ENCODE measurements at regions not wholly inside any gene's neighbourhood (a gene's known extent, or its start where the extent isn't known, plus 50 kb on each side); places are given as distances from the start of the nearest gene placed in this dataset.

DNA sequence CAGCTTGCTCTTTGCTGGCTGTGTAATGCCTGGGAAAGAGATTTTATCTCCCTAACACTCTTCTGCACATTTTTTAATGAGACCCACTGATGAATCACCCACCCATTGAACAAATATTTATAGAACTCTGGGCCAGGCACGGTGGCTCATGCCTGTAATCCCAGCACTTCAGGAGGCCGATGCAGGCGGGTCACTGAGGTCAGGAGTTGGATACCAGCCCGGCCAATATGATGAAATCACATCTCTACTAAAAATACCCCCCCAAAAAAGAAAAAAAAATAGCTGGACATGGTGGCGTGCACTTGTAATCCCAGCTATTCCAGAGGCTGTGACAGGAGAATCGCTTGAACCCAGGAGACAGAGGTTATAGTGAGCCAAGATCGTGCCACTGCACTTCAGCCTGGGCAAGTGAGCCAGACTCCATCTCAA, 82.1 kb upstream of the SIRPA start:
- intact Hi-C loops (cut with DNase I), result no loop called here
- no peak for DNase-seq

DNA sequence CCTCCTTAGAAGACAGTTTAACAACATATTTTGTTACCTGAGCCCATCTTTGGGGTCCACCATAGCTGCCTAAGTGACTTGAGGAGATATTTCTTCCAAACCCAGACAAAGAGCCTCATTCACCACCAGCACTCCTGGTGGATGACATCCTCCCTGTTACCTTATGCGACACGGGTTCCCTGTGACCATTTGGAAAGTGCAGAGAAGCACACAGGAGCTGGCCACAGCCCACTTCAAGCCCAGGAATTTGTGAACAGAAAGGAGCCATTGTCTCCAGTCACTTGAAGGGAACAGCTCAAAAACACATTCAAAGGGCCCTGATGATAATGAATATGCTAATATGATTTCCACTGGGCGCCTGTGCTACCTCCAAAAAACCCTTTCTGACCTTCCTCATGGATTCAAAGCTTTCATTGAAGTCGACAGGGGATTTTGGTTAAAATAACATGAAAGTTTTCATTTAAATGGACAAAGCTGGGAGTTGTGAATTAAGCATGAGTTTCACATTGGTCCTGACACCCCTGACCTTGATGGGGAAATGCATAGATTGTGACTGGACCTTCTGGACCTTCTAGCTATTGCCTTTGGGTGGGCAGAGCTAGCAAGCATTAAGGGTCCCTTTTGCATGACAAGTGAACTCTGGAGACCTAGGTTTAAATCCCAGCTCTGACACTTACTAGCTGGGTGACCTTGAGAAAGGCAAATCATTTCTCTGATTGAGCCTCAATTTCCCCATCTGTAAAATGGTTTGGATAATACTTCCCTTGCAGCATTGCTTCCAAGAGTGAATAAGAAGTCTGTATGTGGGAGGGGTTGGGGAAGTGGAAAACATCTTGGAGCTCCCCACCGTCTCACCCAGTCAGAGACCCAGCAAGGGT, 83.3 kb upstream of the SIRPA start:
- DNase-seq, result no peak
- intact Hi-C loops (cut with DNase I), result no loop called here

DNA sequence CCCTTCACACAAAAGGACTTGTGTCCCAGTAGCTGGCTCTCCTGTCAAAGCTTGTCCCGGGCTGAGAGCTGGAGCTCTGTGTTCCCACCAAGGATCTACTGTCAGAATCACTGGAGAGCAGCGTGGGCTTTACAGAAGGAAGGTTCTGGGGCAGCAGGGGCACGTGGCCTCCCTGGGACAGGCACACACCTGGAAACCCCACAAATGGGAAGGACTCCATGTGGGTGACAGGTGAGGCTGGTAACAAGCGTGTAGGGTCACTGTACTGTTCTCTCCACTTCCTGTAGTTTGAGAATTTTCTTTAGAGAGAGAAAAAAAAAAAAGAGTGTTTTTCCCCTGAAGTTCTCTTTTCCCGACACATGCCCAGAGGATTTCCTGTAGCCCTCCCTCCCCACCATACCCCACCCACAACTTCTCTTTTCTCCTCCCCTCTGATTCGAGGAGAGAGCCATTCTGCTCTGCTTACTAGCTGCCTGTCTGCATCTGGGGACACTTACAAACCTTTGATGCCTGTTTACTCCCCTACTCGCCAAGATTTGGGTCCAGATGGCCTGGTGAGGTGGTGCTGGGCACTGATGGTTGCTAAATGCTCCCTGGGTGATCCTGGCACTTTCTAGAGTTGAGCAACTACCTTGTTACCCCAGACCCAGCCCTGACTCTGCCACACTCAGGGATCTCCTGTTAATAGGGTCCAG, 84.1 kb upstream of the SIRPA start:
- intact Hi-C loops (cut with DNase I), result no loop called here
- peak in 5 of 10 donors; percentile 56 to 90 (median 81) for DNase-seq

DNA sequence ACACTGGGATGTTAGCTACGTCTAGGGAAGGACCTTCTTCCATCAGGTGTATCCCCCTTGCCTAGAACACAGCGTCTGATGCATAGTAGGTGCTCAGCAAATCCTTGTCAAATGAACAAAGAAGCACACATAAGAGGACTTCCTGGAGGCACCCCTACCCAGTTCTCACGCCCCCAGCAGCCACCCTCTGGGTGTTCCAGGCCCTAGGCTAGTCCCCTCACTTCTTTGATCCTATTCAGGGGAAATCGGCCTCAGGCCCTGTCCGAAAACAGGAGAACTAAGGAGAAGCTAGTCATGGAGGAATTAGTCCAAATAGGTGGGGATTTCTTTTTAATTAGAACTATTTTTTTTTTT, 84.7 kb upstream of the SIRPA start:
- intact Hi-C loops (cut with DNase I), result no loop called here

DNA sequence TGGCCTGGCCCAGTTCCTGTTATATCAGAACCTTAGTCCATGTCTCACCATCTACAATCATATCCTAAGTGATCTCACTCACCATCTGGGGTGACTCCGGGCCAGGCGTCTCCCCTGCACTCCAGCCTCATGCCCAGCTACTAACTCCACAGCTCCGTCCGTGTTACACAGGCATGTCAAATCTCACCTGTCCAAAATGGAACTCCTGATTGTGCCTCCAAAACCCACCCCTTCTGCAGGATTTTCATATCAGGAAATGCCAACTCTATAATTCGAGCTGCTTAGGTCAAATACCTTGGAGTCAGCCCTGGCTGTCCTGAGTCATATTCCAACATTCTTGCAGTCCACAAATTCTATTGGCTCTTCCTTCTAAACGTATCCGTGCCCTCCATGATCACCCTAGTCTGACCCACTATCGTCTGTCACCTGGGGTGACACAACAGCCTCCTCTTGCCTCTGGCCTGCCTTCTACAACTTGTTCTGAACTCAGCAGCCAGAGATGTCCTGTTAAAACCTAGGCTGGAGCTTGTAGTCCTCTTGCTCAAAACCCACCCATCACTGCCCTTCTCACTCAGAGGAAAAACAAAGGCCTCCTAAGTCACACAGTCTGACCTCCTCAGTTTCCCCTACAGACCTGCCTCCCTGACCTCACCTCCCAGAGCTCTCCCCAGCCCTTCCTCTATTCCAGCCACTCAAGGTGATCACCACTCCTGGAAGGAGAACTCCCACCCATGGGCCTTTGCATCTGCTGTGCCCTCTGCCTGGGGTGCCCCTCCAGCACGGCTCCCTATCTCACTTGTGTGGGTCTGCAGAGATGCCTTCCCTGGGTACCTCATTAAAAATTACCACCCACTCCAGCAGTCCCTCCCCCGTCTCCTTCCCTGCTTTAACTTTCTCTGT, 85.3 kb upstream of the SIRPA start:
- peak in 1 of 10 donors; percentile 59 for DNase-seq
- intact Hi-C loops (cut with DNase I), result no loop called here

More for the DNA sequence above, 84.7 kb upstream of the SIRPA start:
- no peak for DNase-seq

DNA sequence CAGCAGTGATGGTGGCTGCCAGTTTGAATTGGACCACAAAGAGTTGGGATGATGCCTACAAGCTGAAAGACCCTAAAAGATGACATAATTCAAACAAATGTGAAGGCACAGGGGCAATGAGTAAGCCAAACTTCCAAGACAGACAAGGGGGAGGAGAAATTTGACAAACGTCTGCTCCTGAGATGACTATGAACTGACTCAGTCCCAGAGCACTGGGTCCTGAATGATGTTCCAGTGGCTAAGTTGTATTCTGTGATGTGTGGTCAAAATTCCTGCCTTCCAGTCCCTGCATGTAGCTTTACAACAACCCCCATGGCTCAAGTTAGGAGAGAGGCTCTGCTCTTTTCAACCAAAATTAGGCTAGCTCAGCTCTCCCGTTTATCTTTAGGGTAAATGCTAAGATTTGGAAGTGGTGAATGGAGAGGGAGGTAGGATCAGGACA, 86.1 kb upstream of the SIRPA start:
- DNase-seq, result no peak
- intact Hi-C loops (cut with DNase I), result no loop called here

DNA sequence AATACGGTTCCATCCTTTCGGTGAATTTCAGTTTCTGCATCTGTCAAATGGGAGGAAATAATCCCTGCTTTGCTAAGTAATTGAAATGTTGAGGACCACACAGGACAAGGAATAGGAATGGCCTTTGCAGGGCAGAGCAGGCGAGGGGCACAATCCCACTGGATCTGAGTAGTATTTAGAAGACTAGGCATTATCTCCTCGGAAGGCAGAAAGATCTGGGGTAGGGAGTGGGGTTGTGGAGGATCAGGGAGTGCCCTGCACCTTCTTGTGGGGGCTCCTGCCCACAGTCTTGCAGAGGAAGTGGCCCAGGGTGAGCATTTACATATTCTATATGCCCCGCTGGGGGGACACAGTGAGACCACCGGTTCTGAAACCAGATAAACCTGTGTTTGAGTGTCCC, 87.1 kb upstream of the SIRPA start:
- intact Hi-C loops (cut with DNase I), result no loop called here
- DNase-seq, result no peak

DNA sequence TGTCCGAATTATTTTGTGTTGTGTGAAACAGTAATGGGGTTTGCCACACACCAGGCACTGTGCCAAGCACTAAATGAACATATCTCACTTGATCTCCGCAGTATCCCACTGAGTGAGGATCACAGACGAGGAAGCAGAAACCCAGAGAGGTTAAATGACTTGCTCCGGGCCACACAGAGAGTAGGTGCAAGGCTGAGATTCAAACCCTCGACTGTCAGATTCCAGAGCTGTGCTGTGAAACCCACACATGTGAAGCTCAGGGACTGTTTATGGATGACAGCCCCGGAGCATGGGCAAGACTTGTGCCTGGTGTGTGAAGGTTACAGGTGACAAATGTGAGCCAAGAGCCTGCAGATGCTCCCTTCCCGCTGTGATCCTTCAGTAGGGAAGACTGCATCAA, 87.8 kb upstream of the SIRPA start:
- no peak for DNase-seq
- intact Hi-C loops (cut with DNase I), result no loop called here

DNA sequence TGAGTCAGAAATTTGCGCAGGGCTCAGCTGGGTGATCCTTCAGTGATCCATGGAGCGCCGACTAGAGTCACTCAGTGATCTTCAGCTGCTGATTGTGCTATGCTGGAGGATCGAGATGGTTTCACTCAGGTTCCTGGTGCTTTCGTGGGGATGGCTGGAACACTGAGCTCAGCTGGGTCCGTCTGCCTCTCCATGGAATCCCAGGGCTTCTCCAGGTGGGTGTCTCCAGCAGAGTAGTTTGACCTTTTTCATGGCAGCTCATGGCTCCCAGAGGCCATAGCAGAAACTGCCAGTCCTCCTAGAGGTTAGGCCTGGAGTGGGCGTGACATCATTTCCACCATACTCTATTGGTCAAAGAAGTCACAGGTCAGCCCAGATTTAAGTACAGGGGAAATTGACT, 88.8 kb upstream of the SIRPA start:
- intact Hi-C loops (cut with DNase I), result no loop called here
- DNase-seq, result no peak

DNA sequence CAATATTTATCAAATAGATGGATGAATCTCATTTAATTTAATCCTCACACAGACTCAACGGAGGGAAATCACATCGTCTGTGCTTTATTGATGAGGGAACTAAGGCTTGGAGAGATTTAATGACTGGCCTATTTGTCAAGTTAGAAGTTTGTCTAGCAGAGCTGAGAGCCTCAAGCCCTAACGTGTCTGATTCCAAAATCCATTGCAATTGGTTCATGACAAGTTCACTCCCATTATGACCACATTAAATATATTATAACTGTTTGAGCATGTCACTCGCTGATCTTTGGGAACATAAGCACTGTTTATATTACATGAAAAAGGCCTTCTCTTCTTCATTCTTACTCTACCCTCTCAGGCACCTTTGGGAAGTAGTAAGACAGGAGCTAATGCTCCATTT, 89.4 kb upstream of the SIRPA start:
- no peak for DNase-seq
- intact Hi-C loops (cut with DNase I), result no loop called here

DNA sequence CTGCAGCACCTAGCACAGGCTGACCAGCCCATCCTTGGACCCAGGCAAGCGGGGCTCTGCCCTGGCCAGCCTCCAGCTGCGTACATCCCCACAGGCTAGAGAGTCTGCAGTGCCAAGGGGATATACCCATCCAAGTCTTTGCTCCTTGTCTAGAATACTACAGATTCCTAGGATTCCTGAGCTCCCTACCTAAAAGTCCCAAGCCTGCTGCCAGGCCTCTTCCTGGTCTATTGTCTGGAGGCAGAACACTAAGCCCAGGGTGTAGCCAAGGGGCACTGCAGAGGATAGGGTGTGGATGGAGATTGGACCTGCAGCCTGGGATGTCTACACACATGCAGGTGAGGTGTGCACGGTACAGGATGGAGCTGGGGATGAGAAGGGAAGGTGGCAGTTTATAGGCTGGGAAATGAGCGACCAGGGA, 90.0 kb upstream of the SIRPA start:
- peak in 1 of 10 donors; percentile 56 for DNase-seq
- intact Hi-C loops (cut with DNase I), result no loop called here

DNA sequence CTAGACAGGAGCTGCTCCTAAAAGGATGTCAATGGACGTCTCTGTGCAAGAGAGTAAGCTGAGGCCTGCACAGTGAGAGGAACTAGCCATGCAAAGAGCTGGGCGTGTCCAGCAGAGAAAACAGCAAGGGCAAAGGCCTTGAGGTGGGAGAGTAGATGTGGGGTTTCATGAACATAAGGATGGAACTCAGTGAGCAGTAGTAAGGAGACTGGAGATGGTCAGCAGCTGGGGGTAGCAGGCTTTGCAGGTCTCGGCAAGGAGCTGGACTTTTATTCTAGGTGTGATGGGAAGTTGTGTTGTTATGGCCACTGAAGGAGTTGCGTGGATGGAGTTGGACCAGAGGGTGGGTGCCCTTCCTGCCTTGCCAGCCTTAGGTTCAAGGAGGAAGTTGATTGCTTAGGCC, 90.7 kb upstream of the SIRPA start:
- DNase-seq, result no peak
- intact Hi-C loops (cut with DNase I), result no loop called here

DNA sequence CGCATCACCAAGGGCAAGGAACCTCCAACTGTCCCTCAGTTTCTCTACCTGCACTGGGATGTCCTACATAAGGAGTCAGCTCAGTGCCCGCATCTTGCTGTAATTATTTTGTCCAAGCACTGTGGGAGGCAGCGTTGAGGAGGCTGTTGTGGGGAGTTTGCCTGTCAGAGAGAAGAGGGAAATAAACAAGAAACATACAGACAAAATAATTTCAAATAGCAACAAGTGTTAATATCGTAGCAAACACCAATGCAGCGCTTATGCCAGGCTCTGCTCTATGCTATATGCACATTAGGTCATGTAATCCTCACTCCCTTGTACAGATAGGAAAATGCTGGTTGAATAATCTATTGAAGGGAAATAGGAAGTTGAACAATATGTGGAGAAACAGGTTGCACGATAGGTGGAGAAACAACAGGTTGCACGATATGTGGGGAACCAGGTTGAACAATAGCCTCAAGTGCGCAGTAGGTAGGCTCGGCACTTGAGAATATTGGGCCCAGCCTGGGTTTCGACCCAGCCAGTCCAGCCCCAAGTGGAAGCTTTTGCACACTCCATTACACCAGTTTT, 91.2 kb upstream of the SIRPA start:
- intact Hi-C loops (cut with DNase I), result loop anchor here (2.0 kb wide), 1 partner anchor 91 kb away; the partner anchor contains the start of gene SIRPA
- DNase-seq, result no peak

DNA sequence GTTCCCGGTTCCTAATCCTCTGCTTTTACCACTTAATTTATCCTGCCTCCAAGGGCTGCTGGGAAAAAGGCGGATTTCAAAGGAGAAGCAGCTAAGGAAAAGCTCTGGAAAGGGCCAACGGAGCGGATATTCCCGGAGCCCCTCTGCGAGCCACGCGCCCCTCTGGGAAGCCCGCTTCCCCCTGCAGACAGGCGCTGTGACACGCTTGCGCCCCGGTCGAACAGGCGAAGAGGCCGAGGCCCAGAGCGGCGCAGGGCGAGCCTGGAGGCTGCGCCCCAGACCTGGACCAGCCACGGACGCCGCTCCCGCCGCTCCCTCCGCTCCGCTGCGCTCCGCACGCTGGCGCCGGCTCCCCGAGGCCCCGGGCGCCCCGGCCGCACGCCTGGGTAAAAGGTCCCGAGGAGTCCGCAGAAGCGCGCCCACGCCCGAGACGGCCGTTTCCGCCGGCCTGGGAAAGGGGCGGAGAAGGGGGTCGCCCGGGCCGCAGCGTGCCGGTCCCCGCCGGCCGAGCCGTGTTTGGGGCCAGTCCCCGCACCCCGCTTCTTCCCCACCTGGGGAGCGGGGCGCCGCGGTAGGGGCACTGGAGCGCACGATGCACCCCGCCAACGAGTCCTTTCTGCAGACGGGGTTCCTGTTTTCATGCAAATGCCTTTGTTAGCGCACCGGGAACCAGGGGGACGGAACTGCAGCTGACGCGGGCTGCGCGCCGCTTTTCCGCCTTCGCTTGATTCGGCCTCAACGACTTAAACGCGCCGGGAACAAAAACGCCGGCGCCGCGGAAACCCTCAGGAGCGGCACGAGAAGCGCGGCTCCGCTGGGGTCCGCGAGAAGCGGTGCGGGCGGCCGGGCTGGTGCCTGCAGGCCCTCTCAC, 91.9 kb upstream of the SIRPA start:
- peak; percentile 55 to 94 (median 70) for DNase-seq
- intact Hi-C loops (cut with DNase I), result loop anchor here (2.0 kb wide), 1 partner anchor 92 kb away; the partner anchor contains the start of gene SIRPA

DNA sequence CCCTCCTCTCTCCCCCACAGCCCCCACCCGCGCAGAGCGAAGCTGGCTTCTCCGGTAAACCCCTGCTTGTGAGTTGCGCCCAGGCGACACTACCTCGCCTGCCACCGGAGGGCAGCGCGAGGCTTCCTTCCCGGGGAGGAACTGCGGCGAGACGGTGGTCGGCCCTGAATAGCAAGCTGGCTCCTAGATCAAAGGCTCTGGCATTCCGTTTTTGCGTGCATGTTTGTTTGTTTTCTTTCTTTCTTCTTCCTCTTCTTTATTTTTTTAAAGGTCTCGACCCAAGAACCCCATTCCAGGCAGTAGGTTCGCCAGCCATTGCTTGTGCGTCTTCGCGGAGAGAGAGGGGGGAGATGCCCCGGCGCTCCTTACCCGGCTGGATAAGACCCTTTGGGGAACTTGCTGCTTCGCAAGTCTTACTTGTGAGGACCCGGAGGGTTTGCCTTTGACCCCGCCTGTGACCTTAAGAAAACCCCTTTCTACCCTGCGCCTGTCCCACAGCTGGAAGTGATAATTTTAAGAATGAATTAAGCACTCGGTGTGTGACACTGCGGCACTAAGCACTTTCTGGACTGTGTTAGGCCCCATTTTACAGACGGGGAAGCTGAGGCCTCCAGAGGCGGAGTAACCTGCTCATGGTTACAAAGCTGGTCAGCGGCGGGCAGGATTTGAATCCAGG, 92.7 kb upstream of the SIRPA start:
- DNase-seq, result peak; percentile 80 to 98 (median 90)
- intact Hi-C loops (cut with DNase I), result loop anchor here (2.0 kb wide), 1 partner anchor 92 kb away; the partner anchor contains the start of gene SIRPA

DNA sequence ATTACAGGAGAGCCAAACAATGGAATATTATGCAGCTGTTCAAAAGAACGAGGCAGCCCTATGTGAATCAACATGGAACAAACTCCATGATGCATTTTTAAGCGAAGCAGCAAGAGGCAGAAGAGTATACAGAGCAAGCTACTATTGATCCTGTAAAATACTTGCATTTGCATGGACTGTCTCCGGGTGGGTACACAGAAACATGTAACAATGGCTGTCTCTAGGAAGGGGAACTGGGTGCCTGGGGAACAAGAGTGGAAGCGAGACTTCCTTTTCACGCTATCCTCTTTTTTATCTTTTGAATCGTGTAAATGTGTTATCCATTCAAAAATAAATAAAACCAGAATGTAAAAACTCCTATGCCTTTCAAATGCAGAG, 93.3 kb upstream of the SIRPA start:
- no peak for DNase-seq
- intact Hi-C loops (cut with DNase I), result loop anchor here (2.0 kb wide), 1 partner anchor 93 kb away; the partner anchor contains the start of gene SIRPA

DNA sequence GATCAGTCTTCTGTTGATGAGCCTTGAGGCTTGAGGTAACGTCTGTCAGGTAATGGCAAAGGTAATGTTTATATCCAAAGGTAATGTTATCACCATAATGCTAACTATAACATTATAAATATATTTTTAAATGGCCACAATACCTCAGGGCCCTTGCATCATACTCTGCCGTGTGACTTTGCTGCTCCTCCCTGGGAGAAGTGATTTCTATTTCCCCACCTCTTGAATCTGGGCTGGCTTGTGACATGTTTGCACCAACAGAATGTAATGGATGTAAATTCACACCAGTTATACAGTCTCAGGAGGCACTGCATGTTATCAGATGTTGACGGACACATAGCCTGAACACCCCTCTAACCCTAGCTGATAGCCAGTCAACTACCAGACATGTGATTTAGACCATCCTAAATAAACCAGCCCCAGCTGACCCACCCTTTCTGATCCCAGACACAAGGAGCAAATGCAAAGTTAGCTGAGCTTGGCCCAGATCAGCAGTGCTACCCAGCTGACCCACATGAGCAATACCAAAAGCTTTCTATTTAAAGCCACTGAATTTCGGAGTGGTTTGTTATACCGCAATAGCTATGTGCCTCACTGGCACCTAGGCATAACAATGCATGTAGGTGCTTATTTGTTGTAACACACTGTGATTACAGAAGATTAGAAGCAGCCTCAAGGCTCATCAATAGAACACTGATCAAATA, 93.8 kb upstream of the SIRPA start:
- intact Hi-C loops (cut with DNase I), result no loop called here
- no peak for DNase-seq

DNA sequence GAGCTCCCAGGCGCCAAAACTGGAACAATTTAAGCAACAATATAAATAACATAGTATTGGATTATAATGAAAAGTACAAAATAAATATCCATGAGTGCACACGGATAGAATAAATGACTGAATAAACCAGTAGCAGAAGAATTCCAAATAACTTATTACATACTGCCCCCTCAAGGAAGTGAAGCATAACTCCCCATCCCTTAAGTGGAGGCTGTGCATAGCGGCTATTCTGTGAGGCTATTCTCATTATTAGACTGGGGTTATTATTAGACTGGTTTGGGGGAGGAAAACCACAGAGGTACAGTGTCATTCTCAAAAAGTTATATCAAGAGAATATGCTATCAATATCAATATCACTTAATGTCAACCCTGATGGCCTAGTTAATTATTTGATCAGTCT, 94.4 kb upstream of the SIRPA start:
- DNase-seq, result no peak
- intact Hi-C loops (cut with DNase I), result no loop called here
